GM19238 (cell line): ENCODE measurements at regions not wholly inside any gene's neighbourhood (a gene's known extent, or its start where the extent isn't known, plus 50 kb on each side); places are given as distances from the start of the nearest gene placed in this dataset.
"Not testable (repeated sequence)": the region's sequence is repeated elsewhere in the genome, so short reads cannot be mapped to it uniquely, and the experiment has no call there.

Experiments used
- DNase-seq: peaks from one replicate; pipeline ENCODE4 v3.0.0; 2011; ENCODE audit warnings: low spot score; ENCODE audit not compliant: insufficient read length

DNA sequence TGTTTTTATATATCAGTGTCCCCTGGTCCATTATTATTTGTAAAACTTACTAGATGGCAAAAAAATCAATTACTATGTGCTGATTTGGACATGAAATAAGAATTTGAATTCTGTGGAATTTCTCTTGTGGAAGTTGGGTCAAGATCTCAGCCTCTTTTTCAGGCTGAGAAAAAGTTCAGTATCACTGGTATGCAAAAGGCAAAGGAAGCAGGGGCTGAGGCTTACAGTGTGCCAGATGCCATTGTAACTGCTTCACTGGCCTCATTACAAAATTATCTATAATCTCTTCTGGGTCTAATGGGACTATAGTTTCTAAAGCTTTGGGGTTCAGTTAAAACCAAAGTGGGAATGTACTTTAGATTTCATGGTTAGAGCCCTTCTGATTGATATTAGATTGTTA lies 125.9 kb upstream of the SLC7A14 start:
- DNase-seq = no peak

DNA sequence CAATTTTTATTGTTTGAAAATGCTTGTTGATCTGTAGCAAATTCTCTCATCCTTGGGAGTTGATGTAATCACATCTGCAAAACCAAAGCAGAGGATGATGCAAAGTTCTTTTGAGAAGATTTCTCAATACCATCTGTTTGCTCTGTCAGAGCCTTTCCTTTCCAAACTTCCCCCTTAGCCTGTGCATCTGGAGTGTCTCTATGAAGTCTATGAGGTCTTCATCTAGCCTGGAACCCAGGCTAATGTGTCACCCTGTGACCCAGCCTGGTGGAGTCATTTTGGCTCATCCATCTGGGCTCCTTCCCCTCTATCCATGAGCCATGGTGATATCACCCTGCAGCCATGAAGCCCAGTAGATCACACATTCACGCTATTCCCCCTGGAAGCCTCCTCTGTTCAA lies 123.2 kb upstream of the SLC7A14 start:
- no peak for DNase-seq

DNA sequence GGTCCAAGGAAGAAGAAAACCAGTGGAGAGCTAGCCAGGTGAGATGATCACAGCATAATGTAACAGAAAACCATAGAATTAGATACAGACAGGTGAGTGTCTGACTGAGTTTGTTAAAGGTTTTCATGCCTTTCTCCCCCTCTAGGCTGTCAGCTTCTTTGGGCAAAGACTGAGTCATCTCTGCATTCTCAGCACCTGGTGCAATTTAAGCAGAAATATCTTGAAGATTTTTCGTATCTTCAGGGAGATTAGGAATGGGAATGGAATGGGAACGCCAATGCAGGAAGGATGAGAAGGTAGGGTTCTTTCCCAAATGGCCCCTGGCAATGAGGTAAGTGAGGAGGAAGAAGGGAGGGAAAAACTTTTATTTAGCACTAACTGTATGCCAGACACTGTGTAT lies 122.0 kb upstream of the SLC7A14 start:
- no peak for DNase-seq

DNA sequence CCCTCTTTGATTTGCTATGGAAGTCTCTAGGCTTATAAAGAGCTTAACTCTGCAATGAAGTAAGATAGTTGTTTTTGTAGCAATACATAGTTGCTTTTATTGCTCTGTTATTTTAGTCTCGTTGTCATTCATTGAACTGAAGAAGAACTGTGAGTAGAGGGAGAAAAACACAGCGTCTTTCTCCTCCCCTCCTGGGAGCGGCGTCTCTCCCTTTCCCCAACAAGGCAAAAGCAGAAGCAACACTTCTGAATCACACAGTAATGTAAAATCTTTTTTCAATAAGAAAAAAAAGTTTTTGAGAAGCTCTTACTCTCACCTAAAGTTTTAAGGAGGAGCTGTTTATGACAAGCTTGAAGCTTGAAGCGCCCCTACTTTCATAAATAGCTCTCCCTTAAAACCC lies 119.3 kb upstream of the SLC7A14 start:
- DNase-seq = no peak

DNA sequence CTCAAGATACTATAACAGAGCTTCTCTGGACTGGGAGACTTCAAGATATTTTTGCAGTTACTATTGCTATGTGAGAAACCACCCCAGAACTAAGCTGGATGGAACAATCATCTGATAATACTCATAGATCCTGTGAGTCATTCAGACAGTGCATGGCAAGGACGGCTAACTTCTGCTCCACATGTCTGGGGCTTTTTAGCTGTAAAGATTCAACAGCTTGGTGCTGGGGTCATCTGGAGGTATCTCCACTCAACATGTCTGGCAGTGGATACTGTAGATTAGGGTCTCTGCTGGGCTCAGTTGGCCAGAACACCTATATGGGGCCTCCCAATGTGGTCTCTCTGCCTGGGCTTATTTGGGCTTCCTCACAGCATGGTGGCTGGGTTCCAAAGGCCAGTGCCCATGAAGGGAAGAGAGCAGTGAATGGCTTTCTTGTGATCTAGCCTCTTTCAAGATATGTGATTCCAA lies 117.3 kb upstream of the SLC7A14 start:
- no peak for DNase-seq

DNA sequence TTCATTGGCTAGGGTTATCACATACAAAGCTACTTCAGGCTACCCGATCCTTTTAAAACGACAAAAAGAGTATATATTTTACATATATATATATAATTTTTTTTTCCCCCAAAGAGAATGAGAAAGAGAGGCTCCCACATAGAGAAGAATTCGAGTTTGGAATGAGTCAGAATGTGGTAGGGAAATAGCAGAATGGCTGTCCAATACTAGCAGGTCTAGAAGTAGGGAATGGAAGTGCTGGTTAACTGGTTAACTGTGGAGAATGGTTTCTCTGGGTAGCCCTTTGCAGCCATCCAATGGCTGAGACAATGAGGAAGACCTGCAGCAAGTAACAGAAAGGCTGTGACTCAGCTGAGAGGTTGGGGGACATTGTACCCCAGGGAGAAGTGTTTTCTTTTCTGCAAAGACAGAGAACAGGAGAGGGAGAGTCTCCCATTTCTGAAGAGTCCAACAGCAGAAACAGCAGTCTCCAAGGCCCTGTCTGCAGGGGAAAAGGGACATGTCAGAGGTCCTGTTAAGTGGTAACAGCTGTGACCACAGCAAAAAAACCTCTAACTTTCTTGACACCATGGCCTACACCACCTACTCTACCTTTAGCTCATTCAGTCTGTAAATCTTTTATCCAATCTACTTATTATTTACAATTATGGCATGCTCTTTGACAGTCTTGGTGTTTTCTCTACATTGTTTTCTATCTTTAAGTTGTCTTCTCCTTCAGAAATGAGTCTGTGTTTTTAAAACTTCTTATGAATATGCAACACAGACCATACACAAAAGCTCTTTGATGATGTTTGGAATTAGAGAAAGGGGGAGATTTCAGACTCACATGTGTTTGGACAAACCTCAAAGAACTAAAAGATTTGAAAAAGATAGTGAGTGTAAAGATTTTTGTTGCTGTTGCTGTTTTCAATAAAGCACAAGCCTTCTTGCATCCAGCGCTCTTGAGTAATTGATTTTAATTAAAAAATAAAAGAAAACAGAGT lies 116.1 kb upstream of the SLC7A14 start:
- DNase-seq = no peak

DNA sequence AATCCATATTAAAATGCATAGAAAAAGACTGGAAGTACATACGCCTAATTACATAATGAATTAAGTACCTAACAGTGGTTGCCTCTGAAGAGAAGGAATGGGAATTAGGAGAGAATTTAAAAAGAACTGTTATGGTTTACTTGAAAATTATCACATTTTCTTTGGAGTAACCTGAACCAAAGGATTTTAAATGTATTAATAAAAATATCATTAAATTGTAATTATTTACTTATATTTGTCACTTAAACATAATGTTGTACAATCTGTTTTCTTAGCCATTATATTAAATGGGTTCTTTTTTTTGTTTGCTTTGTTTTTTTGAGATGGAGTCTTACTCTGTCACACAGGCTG lies 114.2 kb upstream of the SLC7A14 start:
- no peak for DNase-seq

DNA sequence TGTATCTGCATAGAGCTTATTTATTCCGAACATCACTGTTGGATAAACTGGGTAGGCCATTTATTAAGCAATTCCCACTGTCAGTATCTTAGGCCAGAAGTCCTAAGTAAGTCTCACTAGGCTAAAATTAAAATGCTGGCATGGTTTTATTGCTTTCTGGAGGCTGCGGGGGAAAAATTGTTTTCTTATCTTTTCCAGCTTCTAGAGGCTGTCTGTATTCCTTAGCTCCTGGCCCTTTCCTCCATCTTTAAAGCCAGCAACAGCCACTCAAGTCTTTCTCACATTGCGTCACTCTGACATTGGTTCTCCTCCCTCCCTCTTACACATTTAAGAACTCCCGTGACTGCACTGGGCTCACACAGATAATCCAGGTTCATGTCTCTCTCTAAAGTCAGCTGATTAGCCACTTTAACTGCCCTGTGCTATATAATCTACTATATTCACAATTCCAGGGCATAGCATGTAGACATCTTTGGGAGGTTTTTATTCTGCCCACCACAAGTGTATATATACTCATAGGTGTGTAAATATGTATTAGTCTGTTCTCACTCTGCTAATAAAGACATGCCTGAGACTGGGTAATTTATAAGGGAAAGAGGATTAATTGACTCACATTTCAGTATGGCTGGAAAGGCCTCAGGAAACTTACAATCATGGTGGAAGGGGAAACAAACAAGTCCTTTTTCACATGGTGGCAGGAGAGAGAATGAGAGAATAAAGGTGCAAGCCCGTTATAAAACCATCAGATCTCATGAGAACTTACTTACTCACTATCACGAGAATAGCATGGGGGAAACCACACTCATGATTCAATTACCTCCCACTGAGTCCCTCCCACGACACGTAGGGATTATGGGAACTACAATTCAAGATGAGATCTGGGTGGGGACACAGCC lies 113.5 kb upstream of the SLC7A14 start:
- no peak for DNase-seq

DNA sequence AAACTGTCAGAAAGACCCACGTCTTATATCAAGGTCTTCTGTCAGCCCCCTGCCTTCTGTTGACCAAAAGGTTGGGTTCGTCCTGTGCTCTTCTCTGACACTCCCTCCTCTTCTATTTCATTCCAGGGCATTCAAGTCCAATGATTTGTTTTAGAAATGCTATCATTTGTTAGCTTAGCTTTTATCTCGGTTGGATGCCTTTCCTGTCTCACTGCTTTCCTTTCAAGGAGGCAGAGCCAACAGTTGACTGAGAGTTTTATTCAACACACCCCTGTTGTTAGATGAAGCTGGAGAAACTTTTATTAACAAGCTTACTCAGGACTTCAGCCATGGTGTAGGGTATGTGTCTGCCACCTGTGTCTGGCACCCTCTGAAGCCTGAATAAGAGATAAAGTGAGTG lies 112.0 kb upstream of the SLC7A14 start:
- no peak for DNase-seq

DNA sequence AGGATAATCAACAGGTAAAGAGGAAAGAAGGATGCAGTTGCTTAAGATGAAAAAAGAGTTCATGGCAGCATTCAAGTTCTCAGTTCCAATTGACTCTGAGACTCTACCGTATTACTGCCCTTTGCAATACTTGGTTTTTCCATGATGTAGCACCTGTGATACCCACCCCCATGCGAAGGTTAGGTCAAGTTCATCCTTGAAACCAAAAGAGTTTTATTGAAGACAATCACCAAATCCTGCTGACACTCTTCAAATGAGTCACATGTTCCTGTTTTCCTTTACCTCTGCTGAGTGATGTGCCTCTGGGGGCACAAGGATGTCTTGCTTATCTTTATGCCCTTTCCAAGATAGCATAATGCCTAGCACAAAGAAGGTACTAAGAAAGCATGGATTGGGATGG lies 111.3 kb upstream of the SLC7A14 start:
- no peak for DNase-seq

DNA sequence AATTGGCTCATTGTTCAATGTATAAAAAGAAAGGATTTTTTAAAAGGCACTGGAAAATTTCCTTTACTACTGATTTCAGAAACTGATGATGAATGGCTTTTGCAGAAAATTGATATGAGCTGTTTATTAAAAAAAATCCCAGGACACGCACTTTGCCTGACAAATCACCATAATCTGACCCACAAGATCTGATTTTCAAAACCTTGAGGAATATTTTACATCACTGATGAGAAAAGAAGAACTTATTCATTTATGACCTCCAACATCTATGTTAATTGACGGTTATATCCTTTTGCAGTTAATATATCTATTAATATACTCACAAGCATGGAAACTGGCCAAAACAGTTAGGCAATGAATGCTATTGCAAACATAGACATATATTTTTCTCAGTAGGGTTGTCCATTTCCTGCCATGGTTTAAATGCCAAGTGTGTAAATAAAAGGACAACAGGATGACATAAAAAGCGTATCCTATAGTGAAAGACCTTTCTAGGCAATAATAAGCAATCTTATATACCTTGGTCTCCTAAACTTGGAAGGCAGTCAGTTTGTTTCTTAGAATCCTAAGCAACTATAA lies 109.7 kb upstream of the SLC7A14 start:
- no peak for DNase-seq

DNA sequence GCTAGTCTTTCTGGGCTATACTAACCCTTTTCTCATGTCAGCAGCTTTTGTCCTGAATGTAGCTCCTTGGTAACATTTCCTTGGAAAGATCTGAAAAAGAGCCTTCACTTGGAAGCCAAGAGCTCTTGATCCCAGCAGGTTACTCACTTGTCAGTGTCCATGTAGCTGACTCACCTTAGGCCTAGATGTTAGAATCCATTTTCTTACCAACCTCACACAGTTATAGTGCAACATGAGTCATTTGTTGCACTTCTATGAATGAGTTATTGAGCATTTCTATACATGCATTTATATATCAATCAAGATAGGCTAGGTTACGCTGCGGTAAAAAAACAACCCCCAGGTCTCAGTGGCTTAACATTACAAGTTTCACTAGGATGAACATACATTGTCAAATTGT lies 106.8 kb upstream of the SLC7A14 start:
- DNase-seq = no peak

DNA sequence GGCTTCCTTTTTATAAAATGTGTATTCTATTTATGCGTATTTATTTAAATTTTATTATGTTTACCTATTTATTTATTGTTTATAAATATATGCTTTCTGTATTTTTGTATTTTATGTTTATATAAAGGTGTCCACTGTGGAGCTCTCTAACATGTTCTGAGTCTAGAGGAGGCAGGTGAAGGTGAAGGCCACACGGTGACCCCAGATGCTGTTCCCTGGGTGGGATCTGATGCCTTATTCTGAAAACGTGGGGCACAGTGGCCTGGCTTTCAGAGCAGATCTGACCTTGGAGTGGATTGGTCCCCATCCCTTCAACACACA lies 104.7 kb upstream of the SLC7A14 start:
- no peak for DNase-seq

DNA sequence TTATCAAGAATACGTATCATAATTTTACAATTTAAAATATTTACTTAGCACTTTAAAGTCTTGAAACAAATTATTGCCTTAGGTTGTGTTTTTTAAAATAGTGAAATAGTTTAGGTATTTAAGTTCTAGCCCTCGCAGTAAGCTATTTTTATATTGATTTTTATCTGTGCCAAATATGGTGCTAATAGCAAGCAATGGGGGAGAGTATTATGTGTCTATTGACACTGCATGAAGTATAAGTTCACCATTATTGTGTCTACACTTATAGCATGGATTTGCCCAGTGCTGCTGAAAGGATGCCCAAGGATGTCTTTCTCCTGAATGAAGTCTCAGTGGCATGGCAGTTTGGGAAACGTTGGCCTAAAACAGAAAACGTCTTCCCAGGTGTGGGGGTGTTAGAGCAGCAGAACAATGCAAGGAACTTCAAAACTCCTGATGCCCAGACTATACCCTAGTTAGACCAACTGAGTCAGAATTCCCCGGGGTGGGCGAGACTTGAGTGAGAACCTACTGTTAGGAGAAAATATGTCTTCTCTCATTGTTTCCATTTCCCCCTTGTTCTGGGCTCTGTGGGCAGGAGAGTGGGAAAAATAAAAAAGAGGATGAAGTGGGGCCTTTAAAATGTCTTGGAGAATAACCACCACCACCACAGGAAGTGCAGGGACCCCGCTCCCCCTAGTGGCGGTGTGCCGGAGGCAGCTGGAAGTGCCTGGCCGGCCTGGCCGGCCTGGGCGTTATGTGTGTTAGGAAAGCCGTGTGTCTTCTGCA lies 104.2 kb upstream of the SLC7A14 start:
- DNase-seq = peak; percentile 45

DNA sequence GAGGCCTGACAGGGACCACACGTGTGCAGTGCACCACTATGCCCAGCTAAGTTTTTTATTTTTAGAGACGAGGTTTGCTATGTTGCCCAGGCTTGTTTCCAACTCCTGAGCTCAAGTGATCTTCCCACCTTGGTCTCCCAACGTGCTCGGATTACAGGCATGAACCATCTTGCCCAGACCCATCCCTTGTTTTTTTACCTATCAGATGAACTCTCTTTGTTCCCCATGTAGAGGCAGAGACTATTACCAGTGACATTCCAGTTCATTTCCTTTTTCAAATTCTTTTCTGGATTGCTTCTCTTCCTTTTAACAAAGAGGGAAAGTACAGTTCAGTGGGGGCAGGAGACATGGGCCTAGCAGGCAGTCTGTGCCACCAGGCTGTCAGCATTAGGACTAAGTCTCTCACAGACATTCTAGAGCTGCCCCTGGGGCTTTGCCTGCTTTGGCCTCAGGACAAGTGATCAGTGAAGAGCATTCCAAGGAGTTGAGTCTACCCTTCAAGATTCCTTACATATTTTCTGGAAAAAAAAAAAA lies 103.5 kb upstream of the SLC7A14 start:
- DNase-seq = no peak

DNA sequence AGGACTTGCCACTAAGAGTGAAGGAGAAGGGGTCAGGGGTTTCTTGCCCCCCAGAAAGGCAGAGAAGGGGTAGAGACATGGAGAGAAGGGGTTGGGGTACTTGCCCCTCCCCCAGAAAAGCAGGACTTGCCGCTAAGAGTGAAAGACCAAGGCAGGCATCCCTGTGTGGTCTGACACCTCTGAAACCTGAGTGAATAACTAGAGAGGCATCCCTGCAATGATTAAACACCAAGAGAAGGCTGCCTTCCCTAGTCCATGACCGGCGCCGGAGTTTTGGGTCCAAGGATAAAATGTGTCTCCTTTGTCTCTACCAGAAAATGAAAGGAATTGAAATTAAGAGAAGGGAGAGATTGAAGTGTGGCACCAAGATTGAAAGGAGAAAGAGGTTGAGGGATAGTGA lies 102.3 kb upstream of the SLC7A14 start:
- not testable (repeated sequence) for DNase-seq

DNA sequence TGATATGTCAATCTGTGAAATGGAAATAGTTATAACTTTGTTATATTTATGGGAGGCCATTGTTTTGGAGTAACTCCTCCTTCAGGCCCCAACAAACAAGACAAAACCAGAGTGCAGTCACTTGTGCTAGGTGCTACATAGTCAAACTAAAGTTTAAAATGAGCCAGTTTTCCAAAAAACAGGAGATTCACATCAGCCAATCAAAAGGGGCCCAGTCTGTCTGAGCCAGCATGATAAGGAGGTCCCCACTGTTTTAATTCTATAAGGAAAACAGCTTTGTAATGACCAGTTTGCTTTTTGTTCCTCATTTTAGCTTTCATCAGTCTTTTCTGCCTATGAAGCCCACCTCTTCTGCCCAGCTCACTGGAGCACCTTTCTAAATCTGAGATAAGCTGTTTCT lies 94.7 kb upstream of the SLC7A14 start:
- DNase-seq = no peak

DNA sequence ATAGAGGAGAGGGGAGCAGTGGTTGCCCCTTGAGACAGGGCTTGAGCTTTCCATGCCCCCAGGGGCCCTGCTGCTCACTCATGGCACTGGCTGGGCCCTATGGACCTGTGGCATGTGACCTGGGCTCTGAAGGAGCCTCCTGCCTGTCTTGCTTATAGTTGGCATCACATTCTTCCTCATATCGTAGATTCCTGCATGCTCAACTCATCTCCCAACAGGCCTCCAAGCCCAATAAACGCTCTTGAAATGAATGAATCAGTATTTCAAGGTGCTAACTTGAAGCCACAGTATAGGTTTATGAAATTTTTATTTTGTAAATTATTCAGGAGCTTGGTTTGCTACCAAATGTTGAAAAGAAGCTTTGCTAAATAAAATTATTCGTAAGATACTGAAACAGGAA lies 93.3 kb upstream of the SLC7A14 start:
- no peak for DNase-seq

DNA sequence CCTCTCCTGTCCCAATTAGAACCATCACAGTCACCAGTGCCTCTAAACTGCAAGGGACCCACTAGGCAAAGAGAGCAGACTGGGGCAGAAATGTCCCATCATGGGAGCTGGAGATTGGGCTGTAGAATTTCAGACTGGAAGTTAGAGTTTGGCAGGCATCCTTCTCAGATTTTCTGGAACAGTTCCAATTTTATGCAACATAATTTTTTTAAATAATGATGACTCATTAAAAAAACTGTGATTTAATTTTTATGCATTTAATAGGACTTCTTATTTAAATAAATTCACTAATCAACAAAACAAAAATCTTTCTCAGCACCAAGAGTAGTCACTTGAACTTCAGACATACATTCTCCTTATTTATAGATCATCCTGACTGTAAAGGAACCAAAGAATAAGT lies 84.6 kb upstream of the SLC7A14 start:
- DNase-seq = no peak

DNA sequence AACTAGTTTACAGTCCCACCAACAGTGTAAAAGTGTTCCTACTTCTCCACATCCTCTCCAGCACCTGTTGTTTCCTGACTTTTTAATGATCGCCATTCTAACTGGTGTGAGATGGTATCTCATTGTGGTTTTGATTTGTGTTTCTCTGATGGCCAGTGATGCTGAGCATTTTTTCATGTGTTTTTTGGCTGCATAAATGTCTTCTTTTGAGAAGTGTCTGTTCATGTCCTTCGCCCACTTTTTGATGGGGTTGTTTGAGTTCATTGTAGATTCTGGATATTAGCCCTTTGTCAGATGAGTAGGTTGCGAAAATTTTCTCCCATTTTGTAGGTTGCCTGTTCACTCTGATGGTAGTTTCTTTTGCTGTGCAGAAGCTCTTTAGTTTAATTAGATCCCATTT lies 77.1 kb upstream of the SLC7A14 start:
- not testable (repeated sequence) for DNase-seq

DNA sequence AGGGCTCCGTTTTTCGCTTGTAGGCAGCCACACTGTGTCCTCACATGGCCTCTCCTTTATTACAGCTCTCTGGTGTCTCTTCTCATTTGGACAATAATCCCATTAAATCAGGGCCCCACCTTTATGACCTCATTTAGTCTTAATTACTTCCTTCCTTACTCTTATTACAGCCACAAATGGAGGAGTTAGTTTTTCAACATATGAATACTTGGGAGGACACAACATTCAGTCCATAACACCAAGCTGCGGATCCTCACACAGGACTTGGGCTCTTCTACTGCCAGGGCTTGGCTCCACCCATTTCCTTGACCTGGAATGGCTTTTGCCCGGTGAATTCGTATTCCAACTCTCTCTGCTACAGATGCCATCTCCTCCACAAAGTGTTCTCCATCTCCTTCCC lies 74.3 kb upstream of the SLC7A14 start:
- no peak for DNase-seq
